GM19043 (cell line): ENCODE measurements at regions not wholly inside any gene's neighbourhood (a gene's known extent, or its start where the extent isn't known, plus 50 kb on each side); places are given as distances from the start of the nearest gene placed in this dataset.

Experiments used
- ATAC-seq: cut with Tn5 transposase; IDR thresholded peaks from one replicate; pipeline ENCODE4 v1.9.1; 2021; ENCODE audit warnings: low read depth; ENCODE audit not compliant: unreplicated experiment

DNA sequence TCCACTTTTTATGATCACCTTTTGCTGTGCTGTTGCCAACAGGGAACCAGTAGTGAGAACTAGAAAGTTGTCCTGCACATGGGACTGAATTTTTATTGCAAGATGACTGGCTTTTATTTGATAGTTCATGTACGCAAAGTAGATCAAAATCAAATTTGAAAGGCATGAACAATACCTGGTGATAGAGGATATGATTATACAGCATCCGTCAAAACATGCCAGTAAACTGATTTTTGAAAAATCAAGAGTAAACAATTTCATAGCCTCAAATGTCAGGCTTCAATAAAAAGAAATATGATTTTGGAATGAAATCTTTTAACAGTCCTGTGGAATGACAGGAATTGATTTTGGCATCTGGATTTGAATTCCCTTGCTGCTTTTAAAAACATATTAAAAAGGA is 219.6 kb upstream of the LRRN1 start:
- no peak for ATAC-seq

GRCh38 chr3:3578718-3579117 is 220.5 kb upstream of the LRRN1 start:
- no peak for ATAC-seq

- ATAC-seq: no peak
Measured at GRCh38 chr3:3577823-3578222, 221.4 kb upstream of the LRRN1 start.

GRCh38 chr3:3573341-3573740 is 225.9 kb upstream of the LRRN1 start:
- ATAC-seq: no peak

GRCh38 chr3:3560591-3561311 is 238.5 kb upstream of the LRRN1 start:
- ATAC-seq: no peak

- ATAC-seq: no peak
Measured at GRCh38 chr3:3559786-3560185, 239.4 kb upstream of the LRRN1 start.

DNA sequence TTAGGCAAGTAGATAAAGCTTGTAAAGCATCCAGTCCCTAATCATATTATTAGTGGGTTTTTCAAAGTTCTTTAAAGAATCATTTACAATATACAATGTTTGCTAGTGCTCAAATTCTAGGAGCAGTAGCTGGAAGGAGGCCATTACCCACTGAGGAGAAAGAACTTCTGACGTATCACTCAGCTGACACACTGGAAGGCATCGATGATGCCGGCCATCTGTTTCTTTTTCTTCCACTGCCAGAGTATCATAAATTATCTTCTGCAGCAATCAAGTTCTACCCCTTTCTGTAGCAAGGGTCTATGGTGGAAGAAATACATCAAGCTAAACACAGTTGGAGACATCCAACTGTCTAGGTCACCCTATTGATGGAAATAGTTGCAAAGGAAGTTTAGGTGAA is 243.2 kb upstream of the LRRN1 start:
- ATAC-seq: no peak

DNA sequence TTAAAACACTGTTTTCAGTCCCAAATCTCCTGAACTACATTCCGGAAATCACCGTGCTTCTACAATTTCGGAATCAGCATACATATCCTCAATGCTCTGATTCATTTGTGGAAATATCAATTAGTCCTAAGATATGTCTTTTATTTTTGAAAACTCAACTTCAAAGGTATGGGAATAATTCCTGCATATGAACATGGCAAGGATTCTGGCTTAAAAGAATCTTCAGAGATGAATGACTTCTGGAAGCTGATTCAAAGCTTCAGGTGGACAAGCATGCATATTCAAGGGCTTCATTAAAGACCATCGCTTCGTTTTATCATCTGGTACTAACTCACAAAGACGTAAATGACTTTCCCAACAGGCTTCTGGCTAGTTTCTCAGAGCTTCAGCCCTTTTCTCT is 246.0 kb upstream of the LRRN1 start:
- ATAC-seq: no peak

GRCh38 chr3:3552761-3553160 is 246.5 kb upstream of the LRRN1 start:
- no peak for ATAC-seq

- ATAC-seq: no peak
Measured at GRCh38 chr3:3551981-3552380, 247.2 kb upstream of the LRRN1 start.

GRCh38 chr3:3545360-3545759 is 253.9 kb upstream of the LRRN1 start:
- no peak for ATAC-seq

- no peak for ATAC-seq
Measured at GRCh38 chr3:3538451-3538850, 260.8 kb upstream of the LRRN1 start.

GRCh38 chr3:3532508-3532907 is 266.7 kb upstream of the LRRN1 start:
- ATAC-seq: no peak

DNA sequence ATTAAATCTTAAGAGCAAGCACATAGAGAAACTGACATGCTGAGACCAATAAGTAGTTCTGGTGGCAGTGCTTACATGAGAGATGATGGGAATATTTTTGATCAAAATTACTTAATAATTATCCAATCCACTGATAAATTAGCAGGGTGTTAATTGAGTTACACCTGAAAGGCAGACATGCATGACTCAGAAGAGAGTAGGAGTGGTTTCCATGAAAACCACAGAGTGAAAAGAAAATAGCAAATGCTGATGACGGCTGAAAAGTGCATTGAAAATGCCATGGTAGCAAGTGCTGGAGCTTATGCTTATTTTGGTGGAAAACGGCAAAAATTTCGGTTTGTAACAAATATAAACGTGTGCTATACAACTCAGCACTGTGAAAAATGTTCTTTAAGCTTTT is 267.8 kb upstream of the LRRN1 start:
- ATAC-seq: no peak

DNA sequence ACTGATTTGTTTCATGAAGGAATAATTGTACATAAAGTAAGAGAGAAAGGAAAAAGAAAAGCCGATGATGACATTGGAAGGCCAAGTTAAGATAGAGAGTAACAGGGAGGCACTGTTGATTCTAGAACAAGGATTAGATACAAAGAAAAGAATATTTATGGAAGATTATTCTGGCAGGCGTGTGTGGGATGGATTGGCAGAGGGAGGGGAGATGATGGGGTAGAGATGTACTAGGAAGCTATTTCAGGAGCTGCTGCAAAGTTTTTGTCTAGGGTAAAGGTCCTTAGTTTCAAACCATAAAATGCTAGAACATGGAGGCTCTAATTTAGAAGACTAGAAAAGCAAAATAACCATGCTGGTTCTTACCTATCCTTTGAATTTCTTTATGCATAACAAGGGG is 280.0 kb upstream of the LRRN1 start:
- ATAC-seq: no peak

- ATAC-seq: no peak
Measured at GRCh38 chr3:3516996-3517395, 282.2 kb upstream of the LRRN1 start.

DNA sequence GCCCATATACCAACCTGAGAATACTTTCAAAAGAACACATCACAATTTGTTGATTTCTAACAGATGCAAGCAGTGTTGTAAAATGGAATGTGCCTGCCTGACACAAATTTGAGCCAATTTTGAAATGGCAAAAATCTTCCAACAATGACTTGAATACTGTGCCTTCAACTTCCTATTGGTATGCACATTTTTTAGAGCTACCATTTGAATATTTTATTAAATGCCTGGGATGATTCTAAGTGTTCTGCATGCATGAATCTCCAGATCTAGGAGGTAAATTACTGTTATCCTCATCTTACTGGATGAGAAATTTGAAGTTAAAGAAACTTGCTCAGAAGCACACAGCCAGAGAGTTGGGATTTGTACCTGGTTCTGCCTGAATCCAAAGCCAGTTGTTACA is 282.8 kb upstream of the LRRN1 start:
- no peak for ATAC-seq

DNA sequence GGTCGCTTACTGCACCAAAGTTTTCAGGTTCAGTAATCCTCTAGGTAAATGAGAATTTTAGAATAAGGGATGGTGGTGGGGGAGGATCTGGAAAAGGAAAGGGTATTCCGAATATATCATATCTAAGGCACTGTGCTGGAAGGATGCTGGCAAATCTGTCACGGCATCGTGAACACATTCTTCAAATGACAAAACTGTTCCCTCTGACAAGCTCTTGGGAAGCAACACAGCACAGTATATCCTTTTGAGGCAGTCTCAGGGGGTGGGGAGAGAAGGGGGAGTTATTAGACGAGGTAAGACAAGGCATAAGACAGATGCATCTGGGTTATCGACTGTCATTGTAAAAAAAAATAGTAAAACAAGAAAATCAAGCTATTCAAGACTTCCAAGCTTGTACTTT is 289.6 kb upstream of the LRRN1 start:
- ATAC-seq: no peak

- ATAC-seq: no peak
Measured at GRCh38 chr3:3504686-3505085, 294.5 kb upstream of the LRRN1 start.

- ATAC-seq: no peak
Measured at GRCh38 chr3:3503411-3503810, 295.8 kb upstream of the LRRN1 start.

GRCh38 chr3:3499987-3500386 is 299.2 kb upstream of the LRRN1 start:
- ATAC-seq: no peak

DNA sequence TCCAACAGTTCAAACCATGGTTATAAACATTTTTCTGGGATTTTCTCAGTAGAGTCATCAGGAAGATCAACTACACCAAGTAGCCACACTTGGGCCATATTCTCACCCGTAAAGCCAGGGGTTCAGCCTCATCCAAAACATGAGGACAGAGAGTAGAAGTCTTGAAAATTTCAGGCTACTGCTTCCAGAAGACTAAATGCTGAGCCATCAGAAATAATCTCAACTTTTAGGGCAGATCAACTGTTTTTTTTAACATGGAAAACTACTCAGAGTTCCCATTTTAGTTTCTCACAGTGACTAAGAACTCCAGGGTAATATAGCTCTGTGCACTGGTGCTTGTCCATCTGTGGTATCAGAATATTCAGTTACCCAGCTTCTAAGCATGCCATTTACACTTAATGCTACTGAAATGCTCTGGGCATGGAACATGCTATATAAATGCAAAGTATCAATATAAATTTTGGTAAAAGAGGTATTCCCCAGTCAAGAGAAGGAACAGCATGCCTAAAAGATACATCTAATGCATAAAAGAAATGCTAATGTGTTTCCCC is 300.1 kb upstream of the LRRN1 start:
- ATAC-seq: no peak

GRCh38 chr3:3495611-3496010 is 303.6 kb upstream of the LRRN1 start:
- no peak for ATAC-seq
